OCI-LY3 (cell line): ENCODE measurements at regions not wholly inside any gene's neighbourhood (a gene's known extent, or its start where the extent isn't known, plus 50 kb on each side); places are given as distances from the start of the nearest gene placed in this dataset.

Experiments
- CTCF ChIP-seq: fragments of 200-600, 300-600 bp; sonication (generic); IDR thresholded peaks from 2 replicates; pipeline ENCODE4 v1.5.1; 2014; ENCODE audit warnings: antibody characterized with exemption, low read length, low read depth
- EZH2phosphoT487 ChIP-seq: fragments of 200-600 bp; shearing (Covaris generic); IDR thresholded peaks from 2 replicates; pipeline ENCODE4 v1.6.1; 2018; ENCODE audit warnings: antibody characterized with exemption, mixed run types, low read depth

- no peak for TF ChIP-seq CTCF
- no peak for TF ChIP-seq EZH2phosphoT487
Observed at GRCh38 chr3:99442599-99442998, 195.8 kb upstream of the COL8A1 start.
